ENCODE measurements at regions not wholly inside any gene's neighbourhood (a gene's known extent, or its start where the extent isn't known, plus 50 kb on each side); places are given as distances from the start of the nearest gene placed in this dataset.
"Not testable (repeated sequence)": the region's sequence is repeated elsewhere in the genome, so short reads cannot be mapped to it uniquely, and the experiment has no call there.

GRCh38 chr1:102691592-102692090 is 416.7 kb downstream of the COL11A1 start:
- no peak for TF ChIP-seq CTCF (IDR thresholded peaks at IDR 0.05; ENCODE audit: low read depth, low read length, missing control alignments)
- DNase-seq (ENCODE audit: low read depth) = no peak
- no peak overlapping the region for H3K4me3 ChIP-seq (ENCODE audit: low read depth, low read length)

- H3K4me3 ChIP-seq (ENCODE audit: low read depth, low read length) = no peak overlapping the region
- DNase-seq (ENCODE audit: low read depth) = no peak
These were observed 420.9 kb downstream of the COL11A1 start for GRCh38 chr1:102687383-102687782.

GRCh38 chr1:102661481-102661880 is 446.8 kb downstream of the COL11A1 start:
- no peak overlapping the region for H3K4me3 ChIP-seq (ENCODE audit: low read depth, low read length)
- DNase-seq (ENCODE audit: low read depth) = no peak
- no peak for TF ChIP-seq CTCF (IDR thresholded peaks at IDR 0.05; ENCODE audit: low read depth, low read length, missing control alignments)

More at GRCh38 chr1:102687383-102687782, 420.9 kb downstream of the COL11A1 start:
- TF ChIP-seq CTCF (IDR thresholded peaks at IDR 0.05; ENCODE audit: low read depth, low read length, missing control alignments) = no peak

- not testable (repeated sequence) for DNase-seq (ENCODE audit: low read depth)
These were observed 448.3 kb downstream of the COL11A1 start for GRCh38 chr1:102659876-102660483.

GRCh38 chr1:102655034-102655433 is 453.3 kb downstream of the COL11A1 start:
- no peak for DNase-seq (ENCODE audit: low read depth)
- no peak for TF ChIP-seq CTCF (IDR thresholded peaks at IDR 0.05; ENCODE audit: low read depth, low read length, missing control alignments)
- H3K4me3 ChIP-seq (ENCODE audit: low read depth, low read length) = no peak overlapping the region

More at GRCh38 chr1:102659876-102660483, 448.3 kb downstream of the COL11A1 start:
- H3K4me3 ChIP-seq (ENCODE audit: low read depth, low read length) = not testable (repeated sequence)

GRCh38 chr1:102640872-102641271 is 467.4 kb downstream of the COL11A1 start:
- H3K4me3 ChIP-seq (ENCODE audit: low read depth, low read length) = no peak overlapping the region
- TF ChIP-seq CTCF (IDR thresholded peaks at IDR 0.05; ENCODE audit: low read depth, low read length, missing control alignments) = no peak
- no peak for DNase-seq (ENCODE audit: low read depth)

- H3K4me3 ChIP-seq (ENCODE audit: low read depth, low read length) = no peak overlapping the region
- TF ChIP-seq CTCF (IDR thresholded peaks at IDR 0.05; ENCODE audit: low read depth, low read length, missing control alignments) = no peak
- no peak for DNase-seq (ENCODE audit: low read depth)
These were observed 468.0 kb downstream of the COL11A1 start for GRCh38 chr1:102640312-102640711.

All from GM12864 (cell line).